ENCODE measurements at regions not wholly inside any gene's neighbourhood (a gene's known extent, or its start where the extent isn't known, plus 50 kb on each side); places are given as distances from the start of the nearest gene placed in this dataset.
A peak's percentile ranks its signal among the peaks of the same experiment; 100 is the strongest.
"Not testable (repeated sequence)": the region's sequence is repeated elsewhere in the genome, so short reads cannot be mapped to it uniquely, and the experiment has no call there.

DNA sequence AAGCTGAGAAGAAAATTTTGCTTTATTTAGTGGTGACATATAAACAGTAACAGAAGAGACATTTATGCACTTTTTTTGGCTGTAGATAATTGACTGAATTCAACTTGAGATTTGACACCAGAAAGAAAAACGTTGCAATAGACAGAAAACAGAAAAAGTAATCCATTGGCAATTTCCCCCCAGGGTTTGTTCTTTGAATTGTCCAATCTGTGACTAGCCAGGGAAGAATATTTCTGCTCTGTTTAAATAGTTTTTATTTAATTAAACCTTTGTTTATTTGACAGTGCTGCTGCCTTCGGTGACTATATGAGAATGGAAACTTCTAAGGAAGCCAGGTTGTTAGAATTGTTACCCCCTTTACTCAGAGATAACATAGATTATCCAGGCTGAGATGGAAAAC is 210.6 kb downstream of the DEPDC1B start:
- DNase-seq (ENCODE audit: low read depth, low spot score), result no peak

DNA sequence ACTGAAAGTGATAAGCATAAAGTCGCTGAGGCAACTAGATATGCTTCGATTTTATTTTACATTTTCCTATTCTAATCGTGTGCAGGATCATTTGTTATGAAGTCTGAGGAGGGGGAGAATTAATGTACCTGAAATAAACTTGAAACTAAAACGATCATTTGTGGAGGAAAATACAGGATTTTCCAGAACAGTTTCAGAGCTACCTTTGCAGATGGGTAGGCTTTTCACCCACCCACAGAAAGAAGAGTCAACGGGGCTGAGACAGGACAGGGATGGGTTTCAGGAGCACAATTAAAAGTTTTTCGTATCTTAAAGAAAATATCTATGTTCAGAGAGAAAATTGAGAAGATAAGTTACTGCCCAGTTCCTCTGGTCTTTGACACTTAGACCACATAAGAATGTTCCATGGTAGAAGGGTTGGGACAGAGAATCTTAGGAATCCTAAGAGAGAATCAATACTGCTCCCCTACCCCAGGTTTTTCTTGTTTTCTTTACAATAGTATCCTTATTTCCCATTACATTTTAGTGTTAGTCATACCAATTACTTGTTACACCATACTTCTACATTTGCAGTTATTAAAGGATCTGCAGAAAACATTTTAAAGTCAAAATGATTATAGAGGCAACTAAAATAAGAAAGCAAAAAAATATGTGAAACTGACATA is 211.4 kb downstream of the DEPDC1B start:
- DNase-seq (ENCODE audit: low read depth, low spot score), result no peak

DNA sequence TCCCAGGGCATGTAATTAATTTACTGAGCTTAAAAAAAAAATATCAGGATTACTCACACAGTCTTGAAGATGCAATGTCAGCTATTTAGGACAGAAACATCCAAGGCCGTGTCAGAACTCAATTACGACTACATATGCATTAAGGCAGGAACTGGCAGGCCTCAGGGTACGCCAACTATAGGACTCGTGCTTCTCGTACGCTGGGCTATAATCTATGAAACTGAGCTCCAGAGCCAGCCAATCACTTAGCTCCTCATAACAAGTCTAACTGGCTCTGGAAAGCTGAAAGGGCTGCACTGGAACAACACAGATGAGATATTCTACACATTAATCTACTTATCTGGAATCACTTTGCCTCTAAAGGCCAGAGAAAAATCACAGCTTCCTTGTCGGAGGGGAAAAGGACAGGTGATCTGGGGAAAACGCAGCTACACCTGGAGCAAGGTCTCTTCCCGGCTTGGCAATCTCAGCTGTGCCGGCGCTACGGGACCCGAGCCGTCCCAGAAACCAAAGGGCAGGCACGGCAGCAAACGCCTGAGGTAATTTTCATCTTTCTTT is 212.0 kb downstream of the DEPDC1B start:
- DNase-seq (ENCODE audit: low read depth, low spot score), result no peak

DNA sequence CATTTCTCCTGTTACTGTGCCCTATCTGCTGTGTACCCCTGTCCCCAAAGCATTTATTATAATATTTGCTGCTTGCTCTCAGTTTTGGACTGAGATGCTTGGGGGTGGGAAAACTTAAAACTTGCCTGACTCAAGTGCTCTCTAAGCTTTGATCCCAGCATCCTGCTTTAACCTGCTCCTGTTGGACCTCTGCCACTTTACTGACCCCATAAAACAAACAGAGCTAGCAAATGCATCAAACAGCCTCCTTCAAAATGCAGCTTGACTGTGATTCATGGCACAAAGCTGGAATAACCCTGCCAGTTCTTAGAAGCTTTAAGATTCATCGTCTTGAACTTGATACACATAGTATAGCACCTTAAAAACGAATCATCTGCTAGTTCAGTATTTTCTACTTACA is 212.5 kb downstream of the DEPDC1B start:
- no peak for DNase-seq (ENCODE audit: low read depth, low spot score)

DNA sequence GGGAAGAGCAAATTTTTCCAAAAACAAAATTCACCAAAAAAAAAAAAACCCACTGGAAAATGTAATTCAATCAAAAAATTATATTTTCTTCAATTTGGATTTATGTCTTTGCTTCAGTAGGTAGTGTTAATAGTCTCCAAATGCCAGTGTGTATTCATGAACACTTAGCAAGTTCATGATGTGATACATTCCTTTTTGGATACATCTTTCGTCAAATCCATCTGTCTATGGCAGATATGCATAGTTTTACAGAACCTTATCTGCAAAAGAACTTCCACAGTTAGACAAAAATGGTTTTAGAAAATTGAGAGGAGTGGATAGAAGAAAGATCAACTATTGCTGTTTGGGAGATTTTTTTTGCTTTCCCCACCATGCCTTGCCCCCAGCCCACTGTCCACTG is 214.6 kb downstream of the DEPDC1B start:
- DNase-seq (ENCODE audit: low read depth, low spot score), result no peak

DNA sequence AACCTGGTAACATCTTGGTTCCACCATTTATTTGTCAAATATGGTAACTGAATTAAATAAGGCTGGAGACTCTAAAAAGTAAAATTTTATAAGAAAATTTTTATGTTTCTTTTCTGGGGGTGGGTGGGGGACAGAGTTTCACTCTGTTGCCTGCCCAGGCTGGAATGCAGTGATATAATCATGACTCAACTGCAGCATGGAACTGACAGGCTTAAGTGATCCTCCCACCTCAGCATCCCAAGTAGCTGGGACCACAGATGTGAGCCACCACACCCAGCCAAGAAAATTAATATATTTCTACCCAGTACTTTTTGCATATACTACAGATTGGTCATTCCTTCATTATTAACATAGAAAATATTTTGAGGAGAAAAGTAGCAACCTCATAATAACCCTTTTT is 216.9 kb downstream of the DEPDC1B start:
- no peak for DNase-seq (ENCODE audit: low read depth, low spot score)

DNA sequence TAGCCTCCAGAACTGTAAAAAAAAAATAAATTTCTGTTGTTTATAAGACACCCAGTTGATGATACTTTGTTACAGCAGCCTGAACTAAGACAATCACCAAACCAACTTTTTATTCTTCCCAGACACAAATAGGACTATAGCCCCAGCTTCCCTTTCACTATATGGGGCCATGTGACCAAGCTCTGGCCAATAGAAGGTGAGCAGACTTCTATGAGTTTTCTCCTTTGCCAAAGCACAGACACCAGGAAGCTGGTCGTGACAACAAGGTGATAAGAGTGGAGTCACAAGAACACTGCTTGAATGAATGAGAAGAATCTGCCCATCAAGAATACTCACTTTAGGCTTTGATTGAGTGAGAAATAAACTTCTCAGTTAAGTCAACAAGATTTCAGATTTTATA is 217.7 kb downstream of the DEPDC1B start:
- DNase-seq (ENCODE audit: low read depth, low spot score), result no peak

DNA sequence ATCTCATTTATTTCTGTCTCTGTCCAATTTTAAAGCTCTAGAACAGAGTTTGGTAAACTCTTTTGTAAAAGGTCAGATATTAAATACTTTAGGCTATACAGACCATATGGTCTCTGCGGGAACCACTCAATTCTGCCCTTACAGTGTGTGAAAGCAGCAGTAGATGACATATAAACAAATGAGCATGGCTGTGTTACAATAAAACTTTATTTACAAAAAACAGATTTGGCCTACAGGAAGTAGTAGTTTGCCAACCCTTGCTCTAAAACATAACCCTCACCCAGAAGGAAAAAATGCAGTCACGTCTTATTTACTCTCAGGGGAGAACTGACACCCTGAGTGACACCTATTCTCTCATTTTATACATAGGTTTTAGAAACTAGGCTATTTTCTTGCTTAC is 220.4 kb downstream of the DEPDC1B start:
- no peak for DNase-seq (ENCODE audit: low read depth, low spot score)

DNA sequence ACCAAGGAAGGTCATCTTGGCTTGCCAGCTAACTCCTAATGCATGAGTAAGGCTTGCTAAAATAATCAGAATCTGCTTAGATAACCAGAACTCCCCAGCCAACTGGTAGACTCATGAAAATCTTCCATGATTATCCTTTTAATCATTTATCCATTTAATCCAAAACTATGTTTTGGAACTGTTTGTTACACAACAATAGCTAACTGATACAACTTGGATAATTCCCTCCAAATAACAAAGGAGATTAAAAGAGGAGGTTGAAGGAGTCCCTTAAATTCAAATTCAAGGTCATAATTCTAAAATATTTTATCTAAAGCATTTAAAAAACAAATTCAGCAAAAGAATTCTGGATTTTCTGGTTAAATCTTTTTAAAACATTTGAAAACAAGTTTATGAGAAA is 222.1 kb downstream of the DEPDC1B start:
- no peak for DNase-seq (ENCODE audit: low read depth, low spot score)

DNA sequence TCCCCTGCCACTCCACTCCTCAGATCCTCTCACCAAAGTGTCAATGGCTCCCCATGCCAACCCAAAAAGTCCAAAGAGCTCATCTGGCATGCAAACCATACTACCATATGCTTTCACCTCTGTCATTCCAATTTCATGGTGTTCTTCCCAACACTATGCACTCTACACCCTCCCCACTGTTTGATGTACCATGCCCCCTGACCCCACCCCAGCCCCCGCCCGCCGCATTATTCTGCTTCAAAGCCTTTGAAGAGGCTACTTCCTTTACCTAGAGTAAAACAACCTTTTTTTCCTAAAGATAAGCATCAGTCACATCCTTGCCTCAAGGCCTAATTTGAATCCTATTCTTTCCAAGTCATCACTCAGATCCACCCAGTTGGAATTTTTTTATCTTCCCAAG is 226.3 kb downstream of the DEPDC1B start:
- no peak for DNase-seq (ENCODE audit: low read depth, low spot score)

DNA sequence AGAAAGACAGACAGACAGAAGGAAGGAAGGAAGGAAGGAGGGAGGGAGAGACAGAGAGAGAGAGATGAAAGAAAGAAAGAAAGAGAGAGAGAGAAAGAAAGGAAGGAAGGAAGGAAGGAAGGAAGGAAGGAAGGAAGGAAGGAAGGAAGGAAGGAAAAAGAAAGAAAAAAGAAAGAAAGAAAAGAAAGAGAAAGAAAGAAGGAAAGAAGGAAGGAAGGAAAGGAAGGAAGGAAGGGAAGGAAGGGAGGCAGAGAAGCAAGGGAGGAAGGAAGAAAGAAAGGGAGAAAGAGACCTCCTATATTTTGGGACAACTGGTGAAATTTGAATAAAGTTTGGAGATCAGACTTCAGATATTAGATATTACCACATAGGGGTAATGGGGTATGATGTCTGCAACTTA is 226.9 kb downstream of the DEPDC1B start:
- not testable (repeated sequence) for DNase-seq (ENCODE audit: low read depth, low spot score)

DNA sequence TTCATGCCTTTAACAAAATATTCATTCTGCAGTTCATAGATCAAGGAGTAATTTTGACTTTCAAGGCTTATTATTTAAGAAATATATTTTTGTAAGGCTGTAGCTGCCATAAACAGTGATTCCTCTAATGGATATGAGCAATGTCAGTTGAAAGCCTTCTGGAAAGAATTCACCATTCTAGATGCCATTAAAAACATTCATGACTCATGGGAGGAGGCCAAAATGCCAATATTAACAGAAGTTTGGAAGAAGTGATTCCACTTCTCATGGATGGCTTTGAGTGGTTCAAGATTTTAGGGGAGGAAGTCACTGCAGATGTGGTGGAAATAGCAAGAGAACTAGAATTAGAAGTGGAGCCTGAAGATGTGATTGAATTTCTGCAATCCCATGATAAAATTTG is 229.1 kb downstream of the DEPDC1B start:
- DNase-seq (ENCODE audit: low read depth, low spot score), result no peak

DNA sequence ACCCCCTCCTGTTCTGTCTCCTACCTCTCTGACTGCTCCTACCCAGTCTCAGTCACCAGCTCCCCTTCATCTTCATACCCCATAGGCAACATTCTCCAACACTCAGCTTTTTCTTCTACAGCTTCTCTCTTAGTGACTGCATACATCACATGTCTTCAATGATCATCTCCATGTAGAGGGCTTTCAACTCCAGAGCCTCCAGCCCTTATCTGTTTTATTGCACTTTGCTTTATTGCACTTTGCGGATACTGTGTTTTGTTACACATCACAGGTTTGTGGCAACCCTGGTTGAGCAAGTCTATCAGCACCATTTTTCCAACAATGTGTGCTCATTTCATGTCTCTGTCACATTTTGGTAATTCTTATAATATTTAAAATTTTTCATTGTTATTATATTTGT is 230.7 kb downstream of the DEPDC1B start:
- no peak for DNase-seq (ENCODE audit: low read depth, low spot score)

DNA sequence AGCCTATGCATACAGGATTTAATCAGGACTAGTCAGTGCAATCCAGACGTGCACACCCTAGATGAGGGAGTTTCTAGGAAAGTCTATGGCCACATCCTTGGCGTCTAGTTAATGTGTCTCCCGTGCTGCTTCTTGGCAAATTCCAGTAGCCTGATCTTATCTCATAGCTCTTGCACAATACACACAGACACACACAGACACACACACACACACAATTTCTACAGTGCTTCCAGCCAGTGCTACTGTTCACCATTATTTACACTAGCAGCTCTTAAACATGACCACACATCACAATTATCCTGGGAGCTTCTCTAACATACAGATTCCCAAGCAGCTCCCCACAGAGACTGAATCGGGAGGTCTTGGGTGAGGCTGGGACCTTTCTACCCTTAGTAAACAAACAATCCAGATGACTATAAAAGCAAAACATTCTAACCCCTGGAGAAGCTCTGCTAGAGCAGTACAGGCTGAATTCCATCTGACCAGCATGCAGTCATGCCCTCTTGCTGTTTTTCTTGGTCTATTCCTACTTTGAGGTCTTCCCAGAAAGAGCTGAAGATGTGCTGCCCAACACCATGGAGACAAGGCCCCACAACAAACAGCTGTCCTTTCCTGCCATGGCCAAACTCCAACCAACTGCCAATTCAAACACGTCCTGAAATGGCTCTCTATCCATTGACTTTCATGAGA is 236.6 kb downstream of the DEPDC1B start:
- peak; percentile 94 for DNase-seq (ENCODE audit: low read depth, low spot score)

DNA sequence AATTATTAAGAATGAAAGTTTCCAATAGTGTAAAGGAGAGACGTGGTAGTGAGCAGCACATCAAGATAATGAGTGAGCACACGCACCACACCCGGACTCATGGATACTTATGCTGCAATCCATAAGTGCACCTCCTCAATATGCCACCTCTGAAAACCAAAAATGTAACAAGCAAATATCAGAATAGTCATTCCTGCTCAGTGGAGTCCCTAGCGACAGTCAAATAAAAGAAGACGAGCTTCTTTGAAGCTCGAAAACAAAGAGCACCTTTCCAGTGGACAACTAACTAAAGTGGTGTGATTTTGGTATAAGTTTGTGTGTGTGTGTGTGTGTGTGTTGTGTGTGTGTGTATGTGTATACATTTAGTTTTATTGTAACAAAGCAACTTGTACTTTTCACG is 241.3 kb downstream of the DEPDC1B start:
- DNase-seq (ENCODE audit: low read depth, low spot score), result no peak

DNA sequence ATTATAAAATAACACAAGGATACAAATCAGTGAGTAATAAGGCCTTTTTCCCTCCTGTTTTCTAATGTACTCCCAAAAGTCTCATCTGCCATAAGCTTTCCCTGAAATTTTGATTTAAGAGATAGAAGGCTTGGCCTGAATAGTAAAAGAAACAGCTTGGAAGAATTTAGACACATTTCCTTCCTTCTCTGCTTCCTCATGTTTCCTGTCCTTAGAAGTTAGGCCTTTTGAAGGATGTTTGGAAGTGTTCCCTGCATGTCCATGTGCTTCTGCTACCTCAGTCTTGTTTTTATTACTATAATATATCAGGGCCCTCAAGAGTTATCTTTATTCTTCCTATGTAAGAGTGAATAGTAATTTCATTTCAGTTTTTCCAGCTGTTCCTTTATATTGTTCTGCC is 242.7 kb downstream of the DEPDC1B start:
- DNase-seq (ENCODE audit: low read depth, low spot score), result no peak

DNA sequence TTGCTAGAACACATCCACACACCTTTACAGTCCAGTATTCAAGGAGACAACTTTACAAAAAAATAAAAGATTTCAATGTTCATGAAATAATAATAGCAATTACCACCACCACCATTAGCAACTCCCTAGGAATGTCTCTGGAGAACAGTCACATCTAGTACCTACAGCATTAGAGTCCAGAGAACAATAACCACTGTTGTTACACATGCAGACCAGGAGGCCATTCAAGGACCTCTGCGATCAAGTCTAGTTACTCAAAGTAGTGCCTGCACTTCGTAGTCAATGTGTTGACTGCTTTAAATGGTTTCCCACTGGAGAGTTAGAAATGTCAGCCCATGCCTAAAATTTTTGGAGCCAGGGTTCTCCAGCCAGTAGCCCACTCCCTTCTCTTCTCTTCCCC is 244.4 kb downstream of the DEPDC1B start:
- no peak for DNase-seq (ENCODE audit: low read depth, low spot score)

DNA sequence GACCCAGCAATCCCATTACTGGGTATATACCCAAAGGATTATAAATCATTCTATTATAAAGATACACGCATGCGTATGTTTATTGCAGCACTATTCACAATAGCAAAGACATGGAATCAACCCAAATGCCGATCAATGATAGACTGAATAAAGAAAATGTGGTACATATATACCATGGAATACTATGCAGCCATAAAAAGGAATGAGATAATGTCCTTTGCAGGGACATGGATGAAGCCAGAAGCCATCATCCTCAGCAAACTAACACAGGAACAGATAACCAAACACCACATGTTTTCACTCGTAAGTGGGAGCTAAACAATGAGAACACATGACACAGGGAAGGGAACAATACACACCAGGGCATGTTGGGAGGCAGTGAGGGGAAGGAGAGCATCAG is 245.7 kb downstream of the DEPDC1B start:
- DNase-seq (ENCODE audit: low read depth, low spot score), result not testable (repeated sequence)

DNA sequence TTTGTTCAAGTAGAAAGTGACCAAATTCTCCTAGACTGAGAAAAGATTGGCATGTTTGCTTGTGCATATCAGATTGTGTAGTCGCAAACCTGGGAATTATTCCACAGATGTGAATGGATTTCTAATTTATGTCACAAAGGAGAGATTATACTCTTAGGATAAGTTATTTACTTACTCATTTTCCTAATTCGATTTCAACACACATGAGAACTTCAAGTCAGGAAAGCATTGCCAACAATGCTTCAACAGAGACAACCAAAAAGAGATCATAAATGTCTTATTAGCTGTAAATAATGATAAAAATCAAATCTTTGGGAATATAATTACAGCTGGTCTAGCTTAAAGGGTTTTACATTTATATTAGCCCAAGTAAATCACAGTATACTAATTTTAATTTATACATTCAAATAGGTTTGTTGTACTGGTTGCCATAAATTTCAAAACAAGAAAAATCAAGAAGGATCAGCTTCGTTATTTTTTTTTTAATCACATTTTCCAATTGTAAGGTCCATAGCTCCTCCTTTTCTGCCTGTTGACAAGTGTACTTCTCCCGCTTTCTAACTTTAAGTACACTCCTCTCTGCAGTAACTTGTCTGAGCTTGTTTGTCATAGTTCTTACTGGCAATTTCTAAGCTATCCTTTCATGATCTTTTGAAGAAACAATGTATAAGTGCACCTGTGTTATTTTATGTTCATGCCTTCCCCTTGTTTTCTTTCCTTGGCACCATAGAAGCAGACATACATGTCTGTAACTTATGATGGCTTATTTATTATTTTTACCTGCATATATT is 246.6 kb downstream of the DEPDC1B start:
- DNase-seq (ENCODE audit: low read depth, low spot score), result no peak

DNA sequence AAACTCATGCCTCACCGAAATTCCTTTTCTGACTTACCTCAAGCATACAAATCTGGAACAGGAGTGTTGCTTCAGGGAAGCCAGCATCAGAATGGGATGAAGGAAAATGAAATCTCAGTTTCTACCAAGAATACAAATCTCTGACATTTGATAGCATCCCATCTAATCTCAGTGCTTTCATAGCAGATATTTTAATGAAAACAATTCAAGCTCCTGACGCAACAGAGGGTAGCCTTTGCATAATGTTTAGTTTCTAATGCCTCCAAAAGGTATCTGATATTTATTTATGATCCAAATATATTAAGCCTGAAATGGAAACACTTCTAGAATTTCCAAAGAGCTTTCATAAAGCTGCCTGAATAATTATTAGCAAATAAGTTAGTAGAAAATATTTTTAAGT is 251.4 kb downstream of the DEPDC1B start:
- no peak for DNase-seq (ENCODE audit: low read depth, low spot score)

DNA sequence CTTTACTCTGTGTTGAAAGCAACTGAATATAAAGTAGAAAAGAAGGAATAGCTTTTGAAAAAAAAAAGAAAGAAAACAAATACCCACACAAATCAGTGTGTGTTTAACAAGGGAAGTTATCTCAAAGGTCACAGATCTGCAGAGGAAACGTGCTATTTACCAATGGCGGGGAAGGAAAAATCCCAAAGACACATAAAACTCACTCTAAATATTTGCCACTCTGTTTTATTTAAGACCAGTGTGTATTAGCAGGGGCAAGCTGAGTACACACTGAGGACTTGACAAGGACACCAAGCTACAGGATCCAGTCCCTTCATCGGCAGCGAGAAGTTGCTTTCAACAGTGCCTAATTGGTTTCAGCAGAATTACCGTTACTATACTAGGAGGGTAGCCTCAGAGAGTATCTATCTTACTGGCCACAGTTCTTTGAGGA is 252.5 kb downstream of the DEPDC1B start:
- no peak for DNase-seq (ENCODE audit: low read depth, low spot score)

DNA sequence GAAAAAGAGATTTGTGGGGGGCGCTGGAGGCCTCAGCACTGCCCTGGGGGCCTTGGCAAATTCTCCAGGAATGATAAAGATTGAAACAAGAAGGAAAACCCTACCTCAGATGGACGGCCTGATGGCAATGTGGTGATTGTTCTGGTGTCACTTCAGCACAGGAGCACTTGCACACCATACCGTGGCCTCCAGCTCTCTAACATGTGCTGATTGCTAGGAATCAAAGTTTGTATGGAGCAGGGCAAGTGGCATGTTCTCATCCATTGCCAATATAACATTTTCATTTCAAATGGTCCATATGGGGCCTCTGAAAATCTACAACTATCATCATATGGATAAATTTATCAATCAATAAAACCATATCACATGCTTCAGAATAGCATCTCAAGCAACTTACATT is 253.0 kb downstream of the DEPDC1B start:
- no peak for DNase-seq (ENCODE audit: low read depth, low spot score)

DNA sequence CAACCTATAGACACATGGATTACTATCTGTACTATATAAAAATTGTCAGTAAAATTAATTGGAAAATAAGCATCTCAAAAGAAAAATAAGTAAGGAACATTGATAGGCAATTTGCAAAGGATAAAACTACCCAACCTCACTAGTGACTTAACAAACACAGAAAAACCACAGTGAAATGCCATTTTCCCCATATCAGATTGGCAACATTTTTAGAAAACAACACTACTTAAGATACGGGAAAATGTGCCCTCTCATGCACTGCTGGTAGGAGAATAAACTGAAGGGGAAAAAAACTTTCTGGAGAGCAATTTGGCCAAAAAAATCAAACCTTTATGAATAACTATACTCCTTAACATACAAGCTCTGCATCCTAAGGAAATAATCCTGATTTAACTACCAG is 254.0 kb downstream of the DEPDC1B start:
- DNase-seq (ENCODE audit: low read depth, low spot score), result no peak
